Suprapubic skin (tissue), 4 donors: ENCODE measurements at regions not wholly inside any gene's neighbourhood (a gene's known extent, or its start where the extent isn't known, plus 50 kb on each side); places are given as distances from the start of the nearest gene placed in this dataset.

Source experiments
- CTCF ChIP-seq, 2 donors: fragments of 200-600 bp in 1 of 2; fragments of 450-650 bp in 1 of 2; sonication (generic) in 1 of 2; IDR thresholded peaks; one replicate each; pipeline ENCODE4 v1.5.1; 2016 to 2019; ENCODE audit warnings: antibody characterized with exemption in 2 of 2, mild to moderate bottlenecking in 1 of 2, moderate library complexity in 1 of 2
- EP300 ChIP-seq: sonication (generic); formaldehyde crosslinking; IDR thresholded peaks from one replicate; pipeline ENCODE4 v1.6.1; 2017; ENCODE audit warnings: antibody characterized with exemption
- POLR2A ChIP-seq, 2 donors: fragments of 450-650 bp; IDR thresholded peaks; one replicate each; pipeline ENCODE4 v1.6.1; 2017; ENCODE audit warnings: antibody characterized with exemption in 2 of 2, mild to moderate bottlenecking in 2 of 2, moderate library complexity in 2 of 2
- POLR2AphosphoS5 ChIP-seq, 3 donors: sonication (generic); formaldehyde crosslinking; IDR thresholded peaks; one replicate each; pipeline ENCODE4 v1.6.1; 2017; ENCODE audit warnings: antibody characterized with exemption in 3 of 3

- TF ChIP-seq CTCF (IDR thresholded peaks at IDR 0.05), result no peak
- no peak for TF ChIP-seq POLR2A (IDR thresholded peaks at IDR 0.05)
- no peak for TF ChIP-seq EP300
- TF ChIP-seq POLR2AphosphoS5 (IDR thresholded peaks at IDR 0.05), result no peak
Measured at GRCh38 chr13:80157261-80157932, 183.5 kb downstream of the SPRY2 start.
